Kidney glomerular epithelial cell (primary cell): ENCODE measurements at regions not wholly inside any gene's neighbourhood (a gene's known extent, or its start where the extent isn't known, plus 50 kb on each side); places are given as distances from the start of the nearest gene placed in this dataset.

Source experiments
- DNase-seq: peaks from one replicate; lab custom pipeline; 2025; lab: John Stamatoyannopoulos, UW

GRCh38 chrX:10813761-10814160, 193.4 kb upstream of the MID1 start:
- no peak for DNase-seq

GRCh38 chrX:10818651-10819050, 198.3 kb upstream of the MID1 start:
- no peak for DNase-seq

DNA sequence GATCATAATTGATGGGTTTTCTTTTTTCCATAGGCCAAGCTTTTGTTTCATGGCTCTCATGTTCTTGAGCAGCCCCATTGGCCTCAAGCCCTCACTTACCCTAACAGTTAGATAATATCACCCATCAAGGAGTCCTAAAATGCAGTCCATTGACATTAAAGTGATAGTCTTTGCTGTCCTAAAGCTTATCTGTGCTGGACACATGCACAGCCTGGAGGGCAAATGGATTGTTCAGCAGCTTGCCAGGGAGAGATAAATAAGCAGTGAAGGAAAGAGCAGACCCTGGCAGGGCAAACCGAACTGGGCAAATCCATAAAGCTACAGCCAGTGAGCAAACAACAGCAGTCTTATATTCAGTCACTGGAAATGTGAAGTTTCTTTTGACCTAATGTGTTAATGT, 199.6 kb upstream of the MID1 start:
- no peak for DNase-seq

- DNase-seq: no peak
Observed at GRCh38 chrX:10821293-10821692, 200.9 kb upstream of the MID1 start.

DNA sequence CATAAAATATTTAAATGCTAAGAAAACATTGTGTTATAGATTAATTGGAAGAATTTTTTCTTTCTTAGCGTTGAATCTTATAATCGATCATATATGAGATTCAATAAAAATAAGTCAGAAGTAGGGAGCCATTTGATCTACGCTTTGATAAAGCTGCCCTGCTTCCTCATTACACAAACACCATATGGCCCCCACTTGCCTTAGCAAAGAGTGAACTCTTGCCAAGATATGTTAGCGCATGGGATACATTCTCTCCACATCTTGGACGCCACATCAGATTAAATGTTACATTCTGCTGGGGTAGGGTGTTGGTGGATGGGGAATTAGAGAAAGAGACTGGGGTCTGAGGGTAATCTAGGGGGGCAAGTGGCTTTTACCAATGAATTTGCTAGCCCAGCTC, 207.7 kb upstream of the MID1 start:
- no peak for DNase-seq

- DNase-seq: no peak
Observed at GRCh38 chrX:10828640-10829039, 208.3 kb upstream of the MID1 start.

- DNase-seq: no peak
Observed at GRCh38 chrX:10831716-10832502, 211.5 kb upstream of the MID1 start.

DNA sequence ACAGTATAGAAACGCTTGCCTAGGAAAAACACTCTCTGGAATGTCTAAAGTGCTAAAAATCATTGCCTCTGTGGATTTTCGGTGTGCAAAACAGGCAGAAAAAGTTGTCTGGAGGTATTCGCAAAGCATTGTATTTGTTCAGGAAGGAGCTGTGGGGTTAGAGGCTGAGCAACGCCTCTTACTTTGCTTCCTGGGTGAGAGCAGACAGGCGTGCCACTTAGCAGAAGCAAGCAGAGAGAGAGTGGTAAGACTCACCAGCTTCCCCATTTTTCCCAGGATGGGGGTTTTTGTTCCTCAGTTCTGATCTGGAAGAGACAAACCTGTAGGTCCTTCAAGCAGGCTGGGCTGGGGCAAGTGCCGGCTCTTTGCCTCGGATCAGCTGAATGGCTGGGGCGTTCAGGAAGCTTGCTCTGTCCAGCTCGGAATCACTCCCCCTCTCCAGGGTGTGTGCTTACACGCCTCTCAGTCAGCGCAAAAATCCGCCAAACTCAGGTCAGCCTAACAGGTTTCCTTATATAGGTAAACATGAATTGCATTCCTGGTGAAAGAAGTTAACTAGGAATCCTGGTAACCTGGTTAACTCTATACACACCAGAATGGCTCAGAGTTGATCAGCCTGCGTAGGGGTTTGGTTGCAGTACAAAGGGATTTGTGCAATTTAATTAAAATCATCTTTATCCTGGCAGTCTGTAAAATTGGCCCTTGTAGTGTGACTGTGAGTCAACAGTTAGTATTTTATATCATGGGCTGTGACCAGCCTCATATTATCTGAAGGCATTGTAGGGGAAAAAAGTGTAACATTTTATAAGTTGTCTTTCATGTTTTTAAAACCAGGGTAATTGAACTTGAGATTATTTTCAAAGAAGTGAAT, 213.1 kb upstream of the MID1 start:
- DNase-seq: peak; percentile 20

DNA sequence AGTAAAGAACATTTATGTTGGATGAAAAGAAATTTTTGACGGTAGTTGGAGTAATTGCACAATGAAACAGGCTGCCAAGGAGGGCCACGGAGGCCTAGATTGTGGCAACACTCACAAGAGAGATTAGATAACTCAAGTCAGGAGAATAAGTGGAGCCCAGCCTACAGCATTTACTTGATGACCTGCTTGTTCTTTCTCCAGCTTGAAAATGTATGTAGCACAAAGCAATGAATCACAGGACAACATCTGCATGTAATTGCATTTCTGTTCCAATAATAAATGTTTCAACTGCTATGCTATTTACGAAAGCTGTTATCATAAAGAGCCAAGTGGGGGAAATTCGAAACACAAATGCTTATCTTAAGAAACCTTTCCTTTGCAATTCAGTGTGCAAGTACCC, 221.2 kb upstream of the MID1 start:
- no peak for DNase-seq

- DNase-seq: no peak
Observed at GRCh38 chrX:10842646-10843045, 222.3 kb upstream of the MID1 start.

DNA sequence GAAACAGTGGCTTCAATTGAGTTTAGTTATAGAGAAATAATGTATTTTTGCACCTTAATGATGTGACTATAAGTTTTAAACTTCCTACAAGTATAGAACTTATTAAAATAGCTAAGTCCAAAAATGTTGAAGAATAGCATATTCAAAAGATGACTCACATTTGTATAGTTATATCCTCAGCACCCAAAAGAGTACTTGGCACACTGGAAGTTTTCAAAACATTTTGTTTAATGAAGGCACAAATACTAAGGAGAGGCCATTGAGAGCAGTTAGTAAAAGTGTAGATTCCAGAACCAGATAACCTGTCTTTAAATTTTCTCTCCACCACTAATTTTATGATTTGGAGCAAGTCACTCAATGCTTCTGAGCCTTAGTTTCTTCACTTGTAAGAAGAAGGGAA, 226.9 kb upstream of the MID1 start:
- no peak for DNase-seq

DNA sequence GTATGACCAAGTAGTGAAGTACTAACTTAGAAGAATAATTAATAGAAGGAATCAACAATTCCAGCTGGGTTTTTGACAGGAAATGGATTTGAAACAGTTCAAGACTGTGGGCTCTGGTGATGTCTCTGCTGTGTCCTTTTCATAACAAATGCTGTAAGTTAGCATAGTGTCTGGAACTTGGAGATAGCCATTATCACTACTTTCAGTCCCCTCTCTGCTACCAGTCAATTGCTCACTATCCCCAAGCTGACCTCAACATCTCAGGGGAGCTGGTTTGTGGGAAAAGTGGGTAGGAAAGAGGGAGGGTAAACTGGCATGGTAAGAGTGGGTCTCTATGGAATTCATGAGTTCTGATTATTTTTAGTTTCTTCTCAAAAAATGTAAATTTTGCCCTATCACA, 231.4 kb upstream of the MID1 start:
- DNase-seq: no peak

DNA sequence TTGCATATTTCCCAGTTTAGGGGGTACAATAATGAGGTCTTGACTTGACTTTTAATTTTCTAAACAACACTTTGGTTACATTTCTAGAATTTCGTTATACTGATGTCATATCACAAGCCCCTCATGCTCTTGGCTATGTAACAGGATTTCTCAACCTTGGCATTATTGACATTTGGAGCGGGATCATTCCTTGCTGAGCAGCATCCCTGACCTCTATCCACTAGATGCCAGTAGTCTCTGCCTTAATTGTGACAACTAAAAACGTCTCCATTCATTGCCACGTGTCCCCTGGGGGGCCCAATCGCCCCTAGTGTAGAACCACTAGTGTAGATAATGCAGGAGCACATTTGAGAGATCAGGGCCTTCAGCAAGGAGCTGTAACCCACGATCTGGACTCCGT, 234.2 kb upstream of the MID1 start:
- no peak for DNase-seq

DNA sequence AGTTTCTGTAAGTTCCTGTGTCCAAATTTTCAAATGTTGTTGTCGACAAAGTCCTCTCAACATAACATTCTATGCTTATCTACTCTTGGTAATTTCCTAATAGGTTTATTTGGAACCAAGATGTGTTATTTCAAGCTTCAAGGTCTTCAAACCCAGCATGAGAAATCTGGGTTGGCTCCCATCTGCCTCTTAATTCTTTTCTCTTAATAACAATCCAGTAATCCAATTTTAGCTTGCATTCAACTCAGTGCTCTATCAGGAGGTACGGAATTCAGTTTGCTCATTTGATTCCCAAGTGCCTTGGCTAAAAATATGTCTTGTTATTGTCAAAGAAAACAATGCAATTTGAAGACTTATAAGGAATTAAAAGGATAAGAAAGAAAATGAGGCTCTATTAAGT, 235.5 kb upstream of the MID1 start:
- no peak for DNase-seq

DNA sequence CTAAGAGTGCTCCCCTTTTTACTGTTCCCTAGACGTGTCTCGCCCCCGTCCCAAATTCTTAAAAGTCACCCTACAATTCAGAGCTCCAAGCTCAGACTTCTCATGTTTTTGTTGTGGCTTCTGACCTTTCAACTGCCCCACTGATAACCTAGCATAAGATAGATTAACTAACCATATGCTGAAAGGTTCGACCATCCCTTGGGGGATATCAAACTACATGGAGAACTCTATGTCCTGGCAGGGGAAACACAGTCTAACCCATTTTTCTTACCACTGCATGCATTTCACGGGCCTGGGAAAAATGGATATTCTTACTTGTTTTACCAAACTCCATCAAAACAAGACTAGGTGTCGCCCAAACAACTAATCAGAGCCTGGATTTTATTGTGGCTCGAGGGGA, 236.4 kb upstream of the MID1 start:
- no peak for DNase-seq

GRCh38 chrX:10859353-10859752, 239.0 kb upstream of the MID1 start:
- no peak for DNase-seq

DNA sequence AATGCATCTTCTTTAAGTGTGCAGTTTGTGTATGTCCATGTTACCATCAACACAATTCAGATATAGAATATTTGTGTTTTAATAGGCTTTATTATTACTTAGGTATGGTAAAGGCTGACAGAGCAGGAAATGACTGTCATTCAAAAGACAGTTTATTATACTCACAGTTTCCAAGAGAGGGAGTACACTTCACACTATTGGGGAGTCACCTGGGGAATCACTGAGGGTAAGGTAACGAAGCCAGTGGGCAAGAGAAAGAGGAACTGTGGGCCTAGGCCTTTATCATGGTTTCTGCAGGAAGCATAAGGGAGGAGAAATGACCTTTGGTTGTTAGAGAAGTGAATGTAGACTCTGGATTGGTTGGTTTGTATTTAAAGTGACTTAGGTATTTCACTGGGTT, 235.1 kb upstream of the HCCS start:
- no peak for DNase-seq

DNA sequence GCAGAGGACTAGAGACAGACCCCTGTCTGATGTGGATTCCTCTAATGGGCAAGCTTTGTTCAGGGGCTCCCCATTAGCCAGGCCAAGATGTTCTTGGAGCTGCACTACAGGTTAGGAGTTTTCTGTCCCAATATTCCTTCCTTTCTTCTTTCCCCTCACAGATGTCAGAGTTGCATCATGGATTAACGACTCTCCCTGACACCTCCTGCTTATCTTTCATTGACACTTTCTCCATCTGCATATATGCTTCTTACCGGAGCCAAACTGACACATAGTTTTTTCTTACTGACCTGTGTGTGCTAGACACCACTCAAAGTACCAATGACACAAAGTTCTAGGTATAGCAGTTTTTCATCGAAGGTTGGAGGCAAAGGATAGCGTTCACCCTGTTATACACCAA, 228.6 kb upstream of the HCCS start:
- no peak for DNase-seq

DNA sequence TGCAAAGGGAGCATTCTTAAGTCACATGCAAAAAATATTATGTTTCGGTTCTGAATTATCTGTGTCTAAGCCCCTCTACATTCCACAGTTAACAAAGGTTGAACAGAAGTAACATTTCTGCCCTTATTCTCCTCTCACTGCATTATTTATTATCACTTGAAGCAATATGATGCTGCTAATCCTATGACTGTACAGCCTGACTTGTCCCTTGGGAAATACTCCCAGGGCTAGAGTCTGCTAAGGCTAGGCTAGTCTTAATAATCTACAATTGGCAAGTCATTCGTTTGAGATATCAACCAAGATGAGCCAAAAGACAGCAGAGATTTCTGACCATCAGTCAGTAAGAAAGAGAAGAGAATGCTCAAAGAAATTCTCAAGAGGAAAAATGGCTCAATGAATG, 226.9 kb upstream of the HCCS start:
- DNase-seq: no peak

DNA sequence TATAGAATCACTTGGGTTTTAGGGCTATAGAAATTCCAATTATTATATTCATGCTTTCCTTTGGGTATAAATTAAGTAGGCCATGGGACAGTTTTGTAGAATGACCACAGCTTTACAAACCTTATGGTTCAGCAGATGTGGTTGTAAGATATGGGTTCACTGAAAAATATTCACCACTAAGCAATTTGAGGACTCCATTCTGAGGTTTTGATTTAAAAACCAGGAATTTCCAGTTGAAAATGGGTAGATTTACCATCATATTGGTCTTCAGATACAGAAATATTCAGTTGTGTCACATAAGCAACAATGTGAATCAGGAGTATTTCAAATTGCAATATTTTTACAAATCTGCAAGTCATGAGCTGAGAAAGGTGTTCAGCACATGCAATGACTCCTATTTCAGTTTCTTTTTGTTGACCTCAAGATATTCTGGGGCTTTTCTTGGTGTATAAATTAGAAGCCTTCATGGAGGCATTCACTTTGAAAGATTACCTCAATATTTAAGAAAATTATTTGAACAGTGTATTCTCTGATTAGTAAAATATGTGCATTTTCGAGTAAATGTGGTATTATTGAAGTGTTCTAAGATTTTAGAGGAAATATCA, 218.4 kb upstream of the HCCS start:
- no peak for DNase-seq

- no peak for DNase-seq
Observed at GRCh38 chrX:10893366-10893765, 217.8 kb upstream of the HCCS start.

GRCh38 chrX:10893976-10894375, 217.2 kb upstream of the HCCS start:
- DNase-seq: no peak

- DNase-seq: no peak
Observed at GRCh38 chrX:10897768-10898167, 213.4 kb upstream of the HCCS start.
